Ishikawa (cell line): ENCODE measurements at regions not wholly inside any gene's neighbourhood (a gene's known extent, or its start where the extent isn't known, plus 50 kb on each side); places are given as distances from the start of the nearest gene placed in this dataset.

Experiments
- CEBPB ChIP-seq: IDR thresholded peaks from 2 replicates; pipeline ENCODE4 v1.6.1; 2012
- CREB1 ChIP-seq: IDR thresholded peaks from 2 replicates; pipeline ENCODE4 v1.6.1; 2012; ENCODE audit warnings: low read depth
- EGR1 ChIP-seq: IDR thresholded peaks from 2 replicates; pipeline ENCODE4 v1.6.1; 2012
- EP300 ChIP-seq: IDR thresholded peaks from 2 replicates; pipeline ENCODE4 v1.6.1; 2012; ENCODE audit warnings: borderline replicate concordance
- FOXM1 ChIP-seq: IDR thresholded peaks from 2 replicates; pipeline ENCODE4 v1.6.1; 2012; ENCODE audit warnings: low read depth, borderline replicate concordance
- MAX ChIP-seq: IDR thresholded peaks from 2 replicates; pipeline ENCODE4 v1.6.1; 2012
- NFIC ChIP-seq: IDR thresholded peaks from 2 replicates; pipeline ENCODE4 v1.6.1; 2012
- RAD21 ChIP-seq: IDR thresholded peaks from 2 replicates; pipeline ENCODE4 v1.6.1; 2012; ENCODE audit warnings: low read depth
- REST ChIP-seq: IDR thresholded peaks from 2 replicates; pipeline ENCODE4 v1.6.1; 2012; ENCODE audit warnings: low read depth, mild to moderate bottlenecking
- TAF1 ChIP-seq: IDR thresholded peaks from 2 replicates; pipeline ENCODE4 v1.6.1; 2012; ENCODE audit warnings: low read depth, mild to moderate bottlenecking
- TCF12 ChIP-seq: IDR thresholded peaks from 2 replicates; pipeline ENCODE4 v1.6.1; 2012; ENCODE audit warnings: low read depth
- TEAD4 ChIP-seq: IDR thresholded peaks from 2 replicates; pipeline ENCODE4 v1.6.1; 2012
- USF1 ChIP-seq: IDR thresholded peaks from 2 replicates; pipeline ENCODE4 v1.6.1; 2012
- YY1 ChIP-seq: IDR thresholded peaks from 2 replicates; pipeline ENCODE4 v1.6.1; 2012; ENCODE audit warnings: low read depth
- ZBTB7A ChIP-seq: IDR thresholded peaks from 2 replicates; pipeline ENCODE4 v1.6.1; 2012; ENCODE audit warnings: low read depth

GRCh38 chr9:86519066-86519615 is 164.9 kb upstream of the TUT7 start:
- TF ChIP-seq FOXM1 = no peak
- TF ChIP-seq TEAD4 = no peak

GRCh38 chr9:86517475-86517874 is 163.3 kb upstream of the TUT7 start:
- TF ChIP-seq TAF1 (no peak), EP300 (no peak), REST (no peak), TCF12 (no peak), YY1 (no peak), TEAD4 (no peak), MAX (no peak), NFIC (no peak), RAD21 (no peak), FOXM1 (no peak), EGR1 (no peak), CEBPB (no peak), CREB1 (no peak), ZBTB7A (no peak), USF1 (no peak)

- TF ChIP-seq CEBPB (no peak), EGR1 (no peak), FOXM1 (no peak), USF1 (no peak)
Observed at GRCh38 chr9:86516564-86516963, 162.4 kb upstream of the TUT7 start.

GRCh38 chr9:86515221-86515620 is 161.0 kb upstream of the TUT7 start:
- no peak for TF ChIP-seq CEBPB

GRCh38 chr9:86513429-86513828 is 159.2 kb upstream of the TUT7 start:
- no peak for TF ChIP-seq TCF12
- TF ChIP-seq ZBTB7A = no peak
- TF ChIP-seq REST = no peak
- TF ChIP-seq YY1 = no peak
- no peak for TF ChIP-seq EP300
- no peak for TF ChIP-seq FOXM1
- TF ChIP-seq TEAD4 = no peak
- no peak for TF ChIP-seq MAX
- no peak for TF ChIP-seq CREB1
- TF ChIP-seq NFIC = no peak
- TF ChIP-seq USF1 = no peak
- TF ChIP-seq RAD21 = no peak
- no peak for TF ChIP-seq EGR1
- TF ChIP-seq CEBPB = no peak
- no peak for TF ChIP-seq TAF1

GRCh38 chr9:86512929-86513328 is 158.7 kb upstream of the TUT7 start:
- TF ChIP-seq CREB1 (no peak), REST (no peak), YY1 (no peak)
